Lower lobe of right lung (tissue), 2 donors: ENCODE measurements at regions not wholly inside any gene's neighbourhood (a gene's known extent, or its start where the extent isn't known, plus 50 kb on each side); places are given as distances from the start of the nearest gene placed in this dataset.

Source experiments
- ATAC-seq, 2 donors: fragments of 200-7000 bp; cut with Tn5 transposase; one replicate each; pipeline ENCODE4 v1.9.1; 2020 to 2022; ENCODE audit warnings: mild to moderate bottlenecking in 2 of 2, moderate library complexity in 2 of 2
- DNase-seq: peaks from one replicate; pipeline ENCODE4 v3.0.0-alpha.2; 2020
- H3K27ac ChIP-seq: fragments of 200-600 bp; one replicate; pipeline ENCODE4 v1.8.0; 2022
- H3K27me3 ChIP-seq: fragments of 200-600 bp; one replicate; pipeline ENCODE4 v1.8.0; 2022; ENCODE audit warnings: low read depth
- H3K36me3 ChIP-seq: fragments of 200-600 bp; one replicate; pipeline ENCODE4 v1.8.0; 2022; ENCODE audit warnings: mild to moderate bottlenecking
- H3K4me1 ChIP-seq: fragments of 200-600 bp; one replicate; pipeline ENCODE4 v1.8.0; 2022
- H3K4me3 ChIP-seq: fragments of 200-600 bp; one replicate; pipeline ENCODE4 v1.8.0; 2022; ENCODE audit warnings: mild to moderate bottlenecking
- H3K9me3 ChIP-seq: fragments of 200-600 bp; one replicate; pipeline ENCODE4 v1.8.0; 2022
- CTCF ChIP-seq: fragments of 200-600 bp; IDR thresholded peaks from one replicate; pipeline ENCODE4 v1.8.0; 2022; ENCODE audit warnings: antibody characterized with exemption, mild to moderate bottlenecking
- intact Hi-C: fragments of 100-400 bp; cut with DNase I; formaldehyde crosslinking; loops from one replicate; pipeline ENCODE4 v1.11.0; 2022
- donor health status: DM: no; HTN: yes; CAD: no; lungs with severe emphysema.

GRCh38 chr4:43330288-43330687 is 437.8 kb downstream of the GRXCR1 start:
- no peak overlapping the region for H3K4me3 ChIP-seq
- DNase-seq (no peak), ATAC-seq (no peak)
- H3K9me3 ChIP-seq: no peaks in the 10 kb centered on the region
- no peaks in the 10 kb centered on the region for H3K4me1 ChIP-seq
- no peak overlapping the region for H3K27ac ChIP-seq
- no peak for TF ChIP-seq CTCF
- no peaks in the 10 kb centered on the region for H3K27me3 ChIP-seq
- no peaks in the 10 kb centered on the region for H3K36me3 ChIP-seq
- intact Hi-C loops: no loop called here

GRCh38 chr4:43331226-43332051 is 438.9 kb downstream of the GRXCR1 start:
- H3K27me3 ChIP-seq: no peaks in the 10 kb centered on the region
- intact Hi-C loops: no loop called here

GRCh38 chr4:43332052-43332425 is 439.5 kb downstream of the GRXCR1 start:
- no peak overlapping the region for H3K27ac ChIP-seq
- TF ChIP-seq CTCF: no peak
- H3K27me3 ChIP-seq: no peaks in the 10 kb centered on the region
- no peaks in the 10 kb centered on the region for H3K9me3 ChIP-seq
- DNase-seq (no peak), ATAC-seq (no peak)
- no peak overlapping the region for H3K4me3 ChIP-seq
- H3K36me3 ChIP-seq: no peaks in the 10 kb centered on the region
- no peaks in the 10 kb centered on the region for H3K4me1 ChIP-seq
- intact Hi-C loops: no loop called here

More at GRCh38 chr4:43331226-43332051, 438.9 kb downstream of the GRXCR1 start:
- H3K36me3 ChIP-seq: no peaks in the 10 kb centered on the region
- H3K4me1 ChIP-seq: no peaks in the 10 kb centered on the region
- no peak for TF ChIP-seq CTCF
- no peaks in the 10 kb centered on the region for H3K9me3 ChIP-seq
- no peak for ATAC-seq
- H3K4me3 ChIP-seq: no peak overlapping the region
- no peak for DNase-seq
- no peak overlapping the region for H3K27ac ChIP-seq

GRCh38 chr4:43337707-43338106 is 445.2 kb downstream of the GRXCR1 start:
- Histone ChIP-seq H3K4me3 (no peak overlapping the region), H3K9me3 (no peaks in the 10 kb centered on the region), H3K36me3 (no peaks in the 10 kb centered on the region), H3K4me1 (no peaks in the 10 kb centered on the region), H3K27ac (no peak overlapping the region), H3K27me3 (no peaks in the 10 kb centered on the region)
- no peak for TF ChIP-seq CTCF
- DNase-seq: no peak
- ATAC-seq: no peak
- intact Hi-C loops: no loop called here

GRCh38 chr4:43339435-43339834 is 446.9 kb downstream of the GRXCR1 start:
- TF ChIP-seq CTCF: no peak
- no peaks in the 10 kb centered on the region for H3K36me3 ChIP-seq
- no peaks in the 10 kb centered on the region for H3K4me1 ChIP-seq
- DNase-seq (no peak), ATAC-seq (no peak)
- H3K9me3 ChIP-seq: no peaks in the 10 kb centered on the region
- no peaks in the 10 kb centered on the region for H3K27me3 ChIP-seq
- H3K4me3 ChIP-seq: no peak overlapping the region
- no peak overlapping the region for H3K27ac ChIP-seq
- intact Hi-C loops: no loop called here
